NCI-H345 treated with DMSO at 0.1 percent for 48 hours (cell line): ENCODE measurements at regions not wholly inside any gene's neighbourhood (a gene's known extent, or its start where the extent isn't known, plus 50 kb on each side); places are given as distances from the start of the nearest gene placed in this dataset.

Source experiments
- DNase-seq: peaks from one replicate; lab custom pipeline; 2025; ENCODE audit not compliant: unreplicated experiment; lab: John Stamatoyannopoulos, UW

GRCh38 chr20:56174416-56174815 lies 74.1 kb upstream of the MC3R start:
- DNase-seq: no peak

- DNase-seq: no peak
These were observed 72.6 kb upstream of the MC3R start for GRCh38 chr20:56175884-56176283.

- no peak for DNase-seq
These were observed 70.3 kb upstream of the MC3R start for GRCh38 chr20:56178219-56178618.

GRCh38 chr20:56179051-56179450 lies 69.5 kb upstream of the MC3R start:
- no peak for DNase-seq

GRCh38 chr20:56181583-56181982 lies 66.9 kb upstream of the MC3R start:
- no peak for DNase-seq

- DNase-seq: peak; percentile 1
These were observed 60.9 kb upstream of the MC3R start for GRCh38 chr20:56187534-56188165.

GRCh38 chr20:56194042-56194441 lies 54.5 kb upstream of the MC3R start:
- DNase-seq: no peak

- no peak for DNase-seq
These were observed 52.6 kb upstream of the MC3R start for GRCh38 chr20:56195946-56196345.
